Aorta (tissue), 5 donors: ENCODE measurements at regions not wholly inside any gene's neighbourhood (a gene's known extent, or its start where the extent isn't known, plus 50 kb on each side); places are given as distances from the start of the nearest gene placed in this dataset.

Source experiments
- ATAC-seq: fragments of 200-7000 bp; cut with Tn5 transposase; one replicate; pipeline ENCODE4 v1.9.1; 2022; ENCODE audit warnings: moderate library complexity; ENCODE audit not compliant: low FRiP score
- DNase-seq, 2 donors: peaks; one replicate each; pipeline ENCODE4 v3.0.0-alpha.2; 2020
- H3K27ac ChIP-seq, 2 donors: one replicate each; pipeline ENCODE4 v1.5.1; 2013; ENCODE audit warnings: low read length in 2 of 2, mild to moderate bottlenecking in 2 of 2, moderate library complexity in 2 of 2, control low read depth in 1 of 2, inconsistent platforms in 1 of 2, low read depth in 1 of 2
- H3K27me3 ChIP-seq, 2 donors: one replicate each; pipeline ENCODE4 v1.6.1; 2013; ENCODE audit warnings: control low read depth in 1 of 2, low read length in 1 of 2, mild to moderate bottlenecking in 1 of 2, moderate library complexity in 1 of 2; ENCODE audit not compliant: insufficient read depth in 2 of 2, control insufficient read depth in 1 of 2
- H3K36me3 ChIP-seq, 2 donors: one replicate each; pipeline ENCODE4 v1.6.1; 2013; ENCODE audit warnings: control low read depth in 1 of 2, low read length in 1 of 2, mild to moderate bottlenecking in 1 of 2; ENCODE audit not compliant: insufficient read depth in 2 of 2, control insufficient read depth in 1 of 2
- H3K4me1 ChIP-seq, 2 donors: one replicate each; pipeline ENCODE4 v1.6.1; 2013; ENCODE audit warnings: low read length in 2 of 2, control low read depth in 1 of 2, mild to moderate bottlenecking in 1 of 2, moderate library complexity in 1 of 2; ENCODE audit not compliant: insufficient read depth in 2 of 2, control insufficient read depth in 1 of 2
- H3K4me3 ChIP-seq, 2 donors: one replicate each; pipeline ENCODE4 v1.5.1; 2013; ENCODE audit warnings: low read length in 2 of 2, control low read depth in 1 of 2, mild to moderate bottlenecking in 1 of 2
- H3K9me3 ChIP-seq: one replicate; pipeline ENCODE4 v1.6.1; 2013; ENCODE audit warnings: mild to moderate bottlenecking, low read length; ENCODE audit not compliant: control insufficient read depth
- WGBS, 2 donors: extraction: QIAGEN DNeasy Blood & Tissue Kit; methylation state at CpG; one replicate each; pipeline ENCODE4 v1.1.7; 2013; 5-methylcytosine and 5-hydroxymethylcytosine counted together
- intact Hi-C, 2 donors: fragments of 100-400 bp; cut with DNase I; formaldehyde crosslinking; loops; one replicate each; pipeline versions ENCODE4 v1.14.2 to v1.15.0; 2022
- donor health status: healthy with polysubstance abuse.
- donor health status: Bipolar disorder and iron deficiency.
- donor health status: DM: no; HTN: no; CAD: no.
- donor health status: DM: no; HTN: no; CAD: no.
- donor health status: DM: yes; HTN: yes; CAD: no.

GRCh38 chrX:43176686-43177085, 398.7 kb upstream of the PPP1R2C start:
- WGBS, 2 donors, result 82 to 95% methylated on average over 6 of the region's 6 CpGs
- no peak for ATAC-seq
- H3K36me3 ChIP-seq, result no peaks in the 10 kb centered on the region

DNA sequence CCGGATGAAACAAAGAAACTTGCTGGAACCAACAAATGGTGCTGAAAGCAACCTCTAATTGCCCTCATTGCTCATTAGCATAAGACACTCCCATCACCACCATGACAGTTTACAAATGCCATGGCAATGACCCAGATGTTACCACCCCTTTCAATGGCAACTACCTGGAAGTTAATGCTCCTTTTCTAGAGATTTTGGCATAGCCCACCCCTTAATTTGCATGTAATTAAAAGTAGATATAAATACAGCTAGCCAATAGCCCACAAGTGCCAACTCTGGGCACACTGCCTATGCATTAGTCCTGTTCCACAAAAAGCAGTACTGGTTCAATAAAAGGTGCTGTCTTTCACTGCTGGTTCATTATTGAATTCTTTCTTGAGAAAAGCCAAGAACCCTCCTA, 410.3 kb upstream of the PPP1R2C start:
- Histone ChIP-seq H3K27me3 (no peaks in the 10 kb centered on the region), H3K36me3 (no peaks in the 10 kb centered on the region), H3K4me3 (no peak overlapping the region), H3K27ac (no peak overlapping the region), H3K9me3 (no peaks in the 10 kb centered on the region), H3K4me1 (no peaks in the 10 kb centered on the region)
- intact Hi-C loops, result no loop called here
- no peak for DNase-seq
- no peak for ATAC-seq
- WGBS, 2 donors, result 93 to 95% methylated on average over 1 of the region's 1 CpG

More at GRCh38 chrX:43176686-43177085, 398.7 kb upstream of the PPP1R2C start:
- no peaks in the 10 kb centered on the region for H3K4me1 ChIP-seq
- no peaks in the 10 kb centered on the region for H3K9me3 ChIP-seq
- H3K27ac ChIP-seq, result no peak overlapping the region
- DNase-seq, result no peak
- H3K4me3 ChIP-seq, result no peak overlapping the region
- intact Hi-C loops, result no loop called here
- no peaks in the 10 kb centered on the region for H3K27me3 ChIP-seq

DNA sequence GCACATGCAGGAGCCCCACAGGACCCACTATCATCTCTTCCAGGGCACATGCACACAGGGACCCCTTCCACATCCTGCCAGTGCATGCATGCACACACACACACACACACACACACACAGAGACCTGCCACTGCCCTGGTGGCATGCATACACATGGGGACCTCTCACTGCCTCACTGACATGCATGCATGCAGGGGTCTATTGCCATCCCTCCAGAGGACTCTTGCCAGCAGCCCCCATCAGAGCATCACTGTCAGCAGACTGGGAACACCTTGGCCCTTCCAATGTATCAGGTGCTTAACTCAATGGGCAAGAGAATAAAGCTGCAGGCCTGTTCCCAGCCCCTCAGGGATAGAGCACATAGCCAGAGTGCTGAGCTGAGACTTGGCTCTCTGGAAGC, 433.6 kb upstream of the PPP1R2C start:
- no peak overlapping the region for H3K27ac ChIP-seq
- intact Hi-C loops, result no loop called here
- H3K36me3 ChIP-seq, result no peaks in the 10 kb centered on the region
- DNase-seq, result no peak
- no peaks in the 10 kb centered on the region for H3K27me3 ChIP-seq
- no peaks in the 10 kb centered on the region for H3K9me3 ChIP-seq
- H3K4me1 ChIP-seq, result no peaks in the 10 kb centered on the region
- ATAC-seq, result no peak
- no peak overlapping the region for H3K4me3 ChIP-seq

DNA sequence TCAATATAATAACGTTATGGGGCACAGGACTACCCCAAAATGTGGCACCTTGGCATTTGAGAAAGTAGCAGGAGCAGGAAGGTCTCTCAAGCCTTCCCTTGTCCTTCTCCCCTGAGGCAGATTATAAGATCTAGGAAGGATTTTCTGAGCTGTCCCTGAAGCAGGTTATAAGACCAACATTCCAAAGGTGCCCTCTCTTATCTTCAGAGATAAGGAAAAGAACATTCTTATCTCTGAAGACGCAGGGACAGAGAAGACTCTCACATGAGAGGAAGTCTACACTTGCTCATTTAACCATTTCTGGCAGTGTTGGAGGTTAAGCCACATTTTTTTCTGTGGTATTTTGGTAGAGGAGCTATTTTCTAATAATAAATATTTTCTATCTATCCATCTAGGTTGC, 437.9 kb upstream of the MAOA start:
- Histone ChIP-seq H3K4me3 (no peak overlapping the region), H3K36me3 (no peaks in the 10 kb centered on the region), H3K4me1 (no peaks in the 10 kb centered on the region), H3K27ac (no peak overlapping the region), H3K27me3 (no peaks in the 10 kb centered on the region), H3K9me3 (no peaks in the 10 kb centered on the region)
- intact Hi-C loops, result no loop called here
- ATAC-seq (no peak), DNase-seq (no peak)
- 17 to 21% methylated on average over 2 of the region's 2 CpGs for WGBS, 2 donors

DNA sequence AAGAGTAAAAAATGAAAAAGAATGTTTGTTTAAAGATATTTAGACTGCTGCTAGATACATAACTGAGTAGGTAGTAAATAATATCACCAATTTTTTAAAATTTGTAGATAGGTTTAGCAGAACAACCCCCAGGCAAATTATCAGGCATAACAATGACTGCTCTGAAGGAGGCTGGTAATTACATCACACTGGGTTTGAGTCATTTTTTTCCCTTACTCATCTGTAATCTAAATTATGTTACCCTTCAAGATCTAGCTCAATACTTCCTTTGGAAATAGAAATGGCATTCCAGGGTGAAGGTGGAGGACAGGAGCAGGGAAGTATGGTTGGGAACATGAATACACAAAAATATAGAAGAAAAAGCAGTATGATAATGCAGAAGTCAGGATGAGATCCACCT, 431.6 kb upstream of the MAOA start:
- H3K27ac ChIP-seq, result no peak overlapping the region
- no peaks in the 10 kb centered on the region for H3K27me3 ChIP-seq
- no peak for DNase-seq
- no peaks in the 10 kb centered on the region for H3K4me1 ChIP-seq
- intact Hi-C loops, result no loop called here
- H3K4me3 ChIP-seq, result no peak overlapping the region
- no peak for ATAC-seq
- H3K36me3 ChIP-seq, result no peaks in the 10 kb centered on the region
- H3K9me3 ChIP-seq, result no peaks in the 10 kb centered on the region

GRCh38 chrX:43225626-43226328, 430.3 kb upstream of the MAOA start:
- ATAC-seq, result no peak
- no peaks in the 10 kb centered on the region for H3K4me1 ChIP-seq
- H3K9me3 ChIP-seq, result no peaks in the 10 kb centered on the region
- H3K4me3 ChIP-seq, result no peak overlapping the region
- no peaks in the 10 kb centered on the region for H3K36me3 ChIP-seq
- no peak for DNase-seq
- H3K27ac ChIP-seq, result no peak overlapping the region
- WGBS, 2 donors, result 71 to 86% methylated on average over 3 of the region's 3 CpGs
- intact Hi-C loops, result no loop called here
- H3K27me3 ChIP-seq, result no peaks in the 10 kb centered on the region

GRCh38 chrX:43238461-43238945, 417.6 kb upstream of the MAOA start:
- Histone ChIP-seq H3K27me3 (no peaks in the 10 kb centered on the region), H3K4me3 (no peak overlapping the region), H3K4me1 (no peaks in the 10 kb centered on the region), H3K27ac (no peak overlapping the region), H3K36me3 (no peaks in the 10 kb centered on the region), H3K9me3 (no peaks in the 10 kb centered on the region)
- 33 to 39% methylated on average over 1 of the region's 1 CpG for WGBS, 2 donors
- DNase-seq (no peak), ATAC-seq (no peak)
- intact Hi-C loops, result no loop called here

- H3K27me3 ChIP-seq, result no peaks in the 10 kb centered on the region
- H3K36me3 ChIP-seq, result no peaks in the 10 kb centered on the region
- H3K4me3 ChIP-seq, result no peak overlapping the region
- no peaks in the 10 kb centered on the region for H3K9me3 ChIP-seq
- no peak for DNase-seq
- 69 to 84% methylated on average over 4 of the region's 4 CpGs for WGBS, 2 donors
- no peak for ATAC-seq
- H3K27ac ChIP-seq, result no peak overlapping the region
- intact Hi-C loops, result no loop called here
- no peaks in the 10 kb centered on the region for H3K4me1 ChIP-seq
These were observed 416.7 kb upstream of the MAOA start for GRCh38 chrX:43239356-43239755.

GRCh38 chrX:43255596-43255995, 400.5 kb upstream of the MAOA start:
- H3K36me3 ChIP-seq, result no peaks in the 10 kb centered on the region
- ATAC-seq, result no peak
- intact Hi-C loops, result no loop called here
- no peaks in the 10 kb centered on the region for H3K4me1 ChIP-seq
- WGBS, 2 donors, result 74 to 98% methylated on average over 1 of the region's 1 CpG
- H3K4me3 ChIP-seq, result no peak overlapping the region
- H3K27ac ChIP-seq, result no peak overlapping the region
- no peak for DNase-seq
- H3K27me3 ChIP-seq, result no peaks in the 10 kb centered on the region
- no peaks in the 10 kb centered on the region for H3K9me3 ChIP-seq
